ENCODE measurements at regions not wholly inside any gene's neighbourhood (a gene's known extent, or its start where the extent isn't known, plus 50 kb on each side); places are given as distances from the start of the nearest gene placed in this dataset.
"Not testable (repeated sequence)": the region's sequence is repeated elsewhere in the genome, so short reads cannot be mapped to it uniquely, and the experiment has no call there.

DNA sequence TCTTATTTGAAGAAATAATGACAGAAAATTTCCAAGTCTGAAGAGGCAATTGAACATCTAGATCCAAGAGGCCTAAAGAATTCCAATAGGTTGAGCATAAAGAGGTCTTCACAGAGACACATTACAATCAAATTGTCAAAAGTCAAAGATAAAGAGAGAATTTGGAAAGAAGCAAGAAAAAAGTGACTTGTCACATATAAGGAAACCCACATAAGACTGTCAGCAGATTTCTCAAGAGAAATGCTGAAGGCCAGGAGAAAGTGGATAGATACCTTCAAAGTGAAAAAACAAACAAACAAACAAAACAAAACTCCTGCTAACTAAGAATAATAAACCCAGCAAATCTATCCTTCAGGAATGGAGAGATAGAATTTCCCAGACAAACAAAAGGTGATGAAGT, 118.1 kb upstream of the LGR5 start:
- CTCF ChIA-PET: no interaction called here
- peaks cover 19% of the 10 kb centered on the region for H3K9me3 Mint-ChIP-seq
- H3K4me3 Mint-ChIP-seq: no peak overlapping the region
- H3K4me1 Mint-ChIP-seq (ENCODE audit: low read depth): no peaks in the 10 kb centered on the region
- no peaks in the 10 kb centered on the region for H3K36me3 Mint-ChIP-seq (ENCODE audit: low read depth)
- DNase-seq: no peak
- no peak overlapping the region for H3K27ac Mint-ChIP-seq
- intact Hi-C loops (cut with micrococcal nuclease): no loop called here
- H3K27me3 Mint-ChIP-seq (ENCODE audit: low read depth): no peaks in the 10 kb centered on the region

DNA sequence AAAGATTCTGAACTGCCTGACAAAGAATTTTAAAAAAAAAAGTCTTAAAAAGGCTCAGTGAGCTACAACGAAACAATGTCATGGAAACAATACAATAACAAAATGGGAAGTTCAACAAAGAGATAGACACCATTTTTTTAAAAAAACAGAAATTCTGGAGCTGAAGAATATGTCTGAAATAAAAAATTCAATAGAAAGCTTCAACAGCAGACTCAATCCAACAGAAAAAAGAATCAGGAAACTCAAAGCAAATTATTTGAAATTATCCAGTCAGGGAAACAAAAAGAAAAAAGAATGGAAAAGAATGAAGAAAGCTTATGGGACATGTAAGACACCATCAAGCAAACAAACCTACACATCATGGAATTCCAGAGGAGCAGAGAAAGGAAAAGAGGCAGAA, 118.5 kb upstream of the LGR5 start:
- Mint-ChIP-seq H3K27ac (no peak overlapping the region), H3K27me3 (ENCODE audit: low read depth) (no peaks in the 10 kb centered on the region), H3K4me3 (no peak overlapping the region), H3K4me1 (ENCODE audit: low read depth) (no peaks in the 10 kb centered on the region), H3K9me3 (peaks cover 19% of the 10 kb centered on the region), H3K36me3 (ENCODE audit: low read depth) (no peaks in the 10 kb centered on the region)
- CTCF ChIA-PET: no interaction called here
- intact Hi-C loops (cut with micrococcal nuclease): no loop called here
- no peak for DNase-seq

DNA sequence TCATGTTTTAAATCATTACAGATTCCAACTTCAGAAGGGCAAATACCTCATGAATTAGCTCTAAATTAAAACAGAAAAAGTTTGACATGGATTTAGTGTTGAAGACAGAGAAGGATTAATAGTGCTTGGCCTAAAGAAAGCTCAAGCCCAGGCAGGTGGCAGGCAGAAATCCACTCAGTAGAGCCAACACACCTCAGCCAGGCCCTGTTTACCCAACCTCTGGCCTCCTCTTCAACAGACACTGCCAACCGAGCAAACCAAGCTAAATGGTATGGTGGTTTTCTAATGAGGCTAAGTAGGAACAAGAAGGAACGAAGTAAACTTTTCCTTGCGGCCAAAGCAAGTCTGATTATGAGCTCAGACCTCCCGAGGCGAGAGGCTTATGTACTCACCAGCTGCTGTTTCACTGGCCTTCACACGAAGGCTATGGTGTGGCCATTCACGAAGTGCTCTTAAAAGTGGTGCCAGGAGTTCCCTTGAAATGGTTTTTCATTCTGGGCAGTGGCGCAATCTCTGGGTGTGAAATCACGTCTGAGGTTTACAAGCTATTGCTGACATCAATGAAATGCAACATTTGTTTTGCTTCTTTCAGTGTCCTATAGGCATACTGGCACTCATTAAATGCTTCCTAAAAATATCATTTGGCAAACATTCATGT, 124.1 kb upstream of the LGR5 start:
- H3K9me3 Mint-ChIP-seq: peaks cover 5% of the 10 kb centered on the region
- no peaks in the 10 kb centered on the region for H3K4me1 Mint-ChIP-seq (ENCODE audit: low read depth)
- no peaks in the 10 kb centered on the region for H3K27me3 Mint-ChIP-seq (ENCODE audit: low read depth)
- no peaks in the 10 kb centered on the region for H3K36me3 Mint-ChIP-seq (ENCODE audit: low read depth)
- H3K27ac Mint-ChIP-seq: no peak overlapping the region
- CTCF ChIA-PET: interaction anchor here (0.6 kb wide), 1 partner anchor 1382 kb away, joined by 3 read pairs; no protein-coding TSS in a partner anchor
- intact Hi-C loops (cut with micrococcal nuclease): no loop called here
- no peak for DNase-seq
- H3K4me3 Mint-ChIP-seq: no peak overlapping the region

DNA sequence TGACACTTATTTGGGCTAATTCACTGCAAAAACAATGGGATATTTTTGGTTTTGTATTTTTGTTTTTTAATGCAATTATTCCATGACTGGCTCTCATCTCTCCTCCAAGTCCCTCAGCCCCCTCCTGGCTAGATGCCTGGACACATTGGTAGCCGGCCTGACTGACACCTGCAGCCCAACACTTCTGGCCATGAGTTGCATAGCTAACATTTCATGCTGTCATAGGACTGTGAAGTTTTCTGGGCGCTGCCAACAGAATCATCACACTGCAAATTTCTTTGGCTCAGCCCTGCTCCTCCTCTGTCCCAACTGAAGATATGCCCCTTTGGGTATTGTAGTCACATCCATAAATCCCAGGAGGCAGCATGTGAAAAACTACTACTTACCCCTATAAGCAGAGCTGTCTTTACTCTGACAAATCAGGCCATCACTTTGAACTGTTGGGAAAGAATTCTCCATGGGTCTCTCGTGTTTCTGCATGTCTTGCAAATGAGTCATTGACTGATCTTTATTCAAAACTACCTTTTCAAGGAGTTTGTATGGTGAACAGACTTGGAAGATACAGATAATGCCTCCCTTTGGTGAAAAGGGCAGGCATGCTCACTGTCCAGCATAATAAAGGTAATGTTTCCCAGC, 126.7 kb upstream of the LGR5 start:
- no peak for DNase-seq
- Mint-ChIP-seq H3K4me1 (ENCODE audit: low read depth) (no peaks in the 10 kb centered on the region), H3K4me3 (no peak overlapping the region), H3K27me3 (ENCODE audit: low read depth) (no peaks in the 10 kb centered on the region), H3K36me3 (ENCODE audit: low read depth) (no peaks in the 10 kb centered on the region), H3K27ac (no peak overlapping the region), H3K9me3 (no peaks in the 10 kb centered on the region)
- CTCF ChIA-PET: no interaction called here
- intact Hi-C loops (cut with micrococcal nuclease): no loop called here

DNA sequence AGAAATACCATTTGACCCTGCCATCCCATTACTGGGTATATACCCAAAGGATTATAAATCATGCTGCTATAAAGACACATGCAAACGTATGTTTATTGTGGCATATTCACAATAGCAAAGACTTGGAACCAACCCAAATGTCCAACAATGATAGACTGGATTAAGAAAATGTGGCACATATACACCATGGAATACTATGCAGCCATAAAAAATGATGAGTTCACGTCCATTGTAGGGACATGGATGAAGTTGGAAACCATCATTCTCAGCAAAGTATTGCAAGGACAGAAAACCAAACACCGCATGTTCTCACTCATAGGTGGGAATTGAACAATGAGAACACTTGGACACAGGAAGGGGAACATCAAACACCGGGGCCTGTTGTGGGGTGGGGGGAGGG, 128.0 kb upstream of the LGR5 start:
- H3K36me3 Mint-ChIP-seq (ENCODE audit: low read depth); CTCF ChIA-PET; H3K27ac Mint-ChIP-seq; DNase-seq; H3K4me3 Mint-ChIP-seq; H3K9me3 Mint-ChIP-seq; H3K27me3 Mint-ChIP-seq (ENCODE audit: low read depth); H3K4me1 Mint-ChIP-seq (ENCODE audit: low read depth); intact Hi-C loops (cut with micrococcal nuclease): not testable (repeated sequence)

DNA sequence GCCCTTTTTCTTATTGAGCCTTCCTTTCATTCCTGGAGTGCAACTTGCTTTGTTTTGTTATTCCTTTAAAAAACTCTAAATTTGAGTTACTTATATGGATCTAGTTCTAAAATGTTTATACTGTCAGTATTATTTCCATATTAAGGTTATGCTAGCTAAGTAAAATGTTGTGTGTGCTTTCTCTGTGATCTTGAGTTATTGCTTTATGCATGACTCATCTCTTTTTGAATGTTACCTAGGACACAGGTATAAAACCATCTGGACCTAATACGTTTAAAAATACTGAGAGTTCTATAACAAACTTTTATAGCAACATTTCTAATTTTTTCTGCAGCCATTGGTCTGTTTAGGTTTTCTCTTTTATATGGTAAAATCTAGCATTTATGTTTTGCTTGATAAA, 132.8 kb upstream of the LGR5 start:
- Mint-ChIP-seq H3K4me1 (ENCODE audit: low read depth) (no peaks in the 10 kb centered on the region), H3K4me3 (no peak overlapping the region), H3K9me3 (no peaks in the 10 kb centered on the region), H3K36me3 (ENCODE audit: low read depth) (no peaks in the 10 kb centered on the region), H3K27me3 (ENCODE audit: low read depth) (no peaks in the 10 kb centered on the region), H3K27ac (no peak overlapping the region)
- intact Hi-C loops (cut with micrococcal nuclease): no loop called here
- CTCF ChIA-PET: no interaction called here
- DNase-seq: no peak

DNA sequence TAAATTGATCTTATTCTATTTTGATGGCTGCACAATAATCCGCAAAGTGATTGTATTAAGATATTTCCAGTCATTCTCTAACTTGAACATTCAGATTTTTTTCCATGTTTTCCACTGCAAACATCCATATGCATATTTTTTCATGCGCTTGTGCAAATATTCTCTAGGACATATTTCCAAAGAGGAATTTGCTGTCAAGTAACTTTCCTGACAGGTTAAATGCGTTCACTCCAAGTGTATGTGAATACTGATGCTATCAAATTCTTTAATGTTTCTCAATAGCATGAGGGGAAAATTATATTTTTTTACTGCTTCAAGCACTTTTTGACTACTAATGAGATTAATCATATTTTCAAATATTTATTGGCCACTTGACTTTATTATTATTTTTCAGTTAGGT, 135.3 kb upstream of the LGR5 start:
- H3K9me3 Mint-ChIP-seq: no peaks in the 10 kb centered on the region
- H3K36me3 Mint-ChIP-seq (ENCODE audit: low read depth): no peaks in the 10 kb centered on the region
- DNase-seq: no peak
- H3K4me3 Mint-ChIP-seq: no peak overlapping the region
- CTCF ChIA-PET: no interaction called here
- no peaks in the 10 kb centered on the region for H3K27me3 Mint-ChIP-seq (ENCODE audit: low read depth)
- no peaks in the 10 kb centered on the region for H3K4me1 Mint-ChIP-seq (ENCODE audit: low read depth)
- intact Hi-C loops (cut with micrococcal nuclease): no loop called here
- H3K27ac Mint-ChIP-seq: no peak overlapping the region

DNA sequence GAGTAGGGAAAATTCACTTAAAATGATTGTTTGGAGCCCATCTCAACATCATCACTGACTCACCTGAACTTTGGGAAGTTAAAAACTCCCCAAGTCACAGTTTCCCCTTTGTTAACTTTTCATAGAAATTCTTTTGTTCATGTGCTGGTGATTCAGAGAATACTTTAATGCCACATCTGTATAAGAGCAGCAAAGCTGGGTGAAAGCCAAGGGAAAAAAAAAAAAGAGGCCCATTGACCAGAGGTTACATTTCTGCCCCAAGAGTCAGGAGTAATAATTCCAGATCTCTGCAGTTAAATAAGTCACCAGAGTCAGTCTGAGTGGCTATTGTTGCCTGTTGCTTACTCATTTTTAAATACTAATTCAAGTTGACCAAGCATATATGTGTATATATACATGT, 136.4 kb upstream of the LGR5 start:
- no peak for DNase-seq
- intact Hi-C loops (cut with micrococcal nuclease): no loop called here
- H3K36me3 Mint-ChIP-seq (ENCODE audit: low read depth): no peaks in the 10 kb centered on the region
- no peaks in the 10 kb centered on the region for H3K4me1 Mint-ChIP-seq (ENCODE audit: low read depth)
- H3K27ac Mint-ChIP-seq: no peak overlapping the region
- no peaks in the 10 kb centered on the region for H3K27me3 Mint-ChIP-seq (ENCODE audit: low read depth)
- H3K9me3 Mint-ChIP-seq: no peaks in the 10 kb centered on the region
- no peak overlapping the region for H3K4me3 Mint-ChIP-seq
- CTCF ChIA-PET: no interaction called here

DNA sequence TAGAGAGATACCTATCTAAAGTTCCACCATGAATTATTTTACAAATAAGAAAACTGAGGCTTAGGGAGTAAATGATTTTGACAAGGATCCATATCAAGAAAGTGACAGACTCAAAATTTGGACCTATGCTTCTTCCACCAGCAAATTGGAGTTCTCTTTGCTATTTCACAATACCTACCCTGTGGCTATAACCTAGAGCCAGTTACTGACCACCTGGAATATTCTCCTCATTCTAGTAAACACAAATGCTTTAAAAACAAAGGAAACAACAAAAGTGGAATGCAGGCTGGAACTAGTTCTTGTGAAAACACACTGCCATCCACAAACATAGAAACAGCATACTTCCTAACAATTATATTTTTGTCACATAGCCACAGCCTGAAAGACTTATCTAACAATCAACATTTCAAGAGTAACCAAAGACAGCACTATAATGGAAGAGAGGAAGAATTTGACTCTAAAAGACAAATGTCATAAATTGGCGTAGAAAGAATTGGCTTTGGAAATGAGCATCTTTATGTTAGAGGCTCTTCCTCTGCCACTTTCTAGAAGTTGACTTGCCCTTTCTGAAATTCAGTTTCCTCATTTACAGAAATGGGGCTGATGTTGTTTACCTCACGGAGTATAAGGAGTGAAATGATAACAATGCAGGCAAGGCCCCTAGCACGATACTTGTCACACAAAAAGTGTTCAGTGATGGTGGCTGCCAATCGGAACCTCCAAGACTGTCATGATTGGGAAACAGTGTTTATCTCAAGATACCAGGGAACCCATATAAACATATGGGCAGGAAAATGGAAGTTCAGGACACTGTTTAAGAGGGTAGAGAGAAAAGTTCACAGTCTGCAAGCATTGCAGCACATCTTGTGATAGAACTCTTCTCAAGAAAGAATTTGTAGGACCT, 138.6 kb upstream of the LGR5 start:
- no peaks in the 10 kb centered on the region for H3K36me3 Mint-ChIP-seq (ENCODE audit: low read depth)
- intact Hi-C loops (cut with micrococcal nuclease): no loop called here
- no peaks in the 10 kb centered on the region for H3K9me3 Mint-ChIP-seq
- no peak for DNase-seq
- H3K4me1 Mint-ChIP-seq (ENCODE audit: low read depth): no peaks in the 10 kb centered on the region
- H3K27ac Mint-ChIP-seq: no peak overlapping the region
- CTCF ChIA-PET: no interaction called here
- H3K4me3 Mint-ChIP-seq: no peak overlapping the region
- no peaks in the 10 kb centered on the region for H3K27me3 Mint-ChIP-seq (ENCODE audit: low read depth)

DNA sequence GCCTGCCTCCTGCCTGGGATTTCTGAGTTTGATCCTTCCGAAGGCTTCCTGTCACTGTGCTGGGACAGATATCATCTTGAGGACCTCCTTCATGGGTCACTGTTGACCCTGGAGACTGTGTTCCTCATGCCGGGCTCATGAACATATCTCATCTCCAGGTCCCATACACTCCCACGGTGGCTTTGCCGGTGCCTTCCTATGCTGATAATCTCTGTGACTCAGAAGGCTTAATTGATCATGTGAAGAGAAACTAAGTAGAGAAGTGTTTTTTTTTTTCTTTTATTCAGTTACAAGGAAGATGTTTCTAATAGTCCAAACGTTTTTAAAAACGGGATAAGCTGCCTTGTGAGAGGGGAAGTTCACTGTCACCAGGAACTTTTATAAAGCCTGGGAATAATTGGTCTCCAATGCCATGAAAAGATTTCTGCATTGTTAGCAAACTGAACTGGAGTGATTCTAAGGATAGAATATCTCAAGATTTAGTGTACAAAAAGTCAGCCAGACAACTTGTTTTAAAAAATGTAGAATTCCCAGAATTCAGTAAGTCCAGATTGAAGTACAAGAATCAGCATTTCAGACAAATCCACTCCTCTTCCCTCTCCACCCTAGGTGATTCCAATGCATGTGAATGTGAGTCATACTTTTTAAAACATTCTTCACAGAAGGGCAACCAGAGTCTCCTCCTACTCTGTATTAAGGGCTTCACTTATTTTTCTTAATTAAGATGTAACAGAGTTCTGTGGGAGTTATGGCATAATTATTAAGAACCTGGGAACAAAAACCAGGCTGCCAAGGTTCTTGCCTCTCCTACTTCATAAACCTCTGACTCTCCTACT, 139.8 kb upstream of the LGR5 start:
- Mint-ChIP-seq H3K27ac (no peak overlapping the region), H3K4me1 (ENCODE audit: low read depth) (no peaks in the 10 kb centered on the region), H3K27me3 (ENCODE audit: low read depth) (no peaks in the 10 kb centered on the region), H3K36me3 (ENCODE audit: low read depth) (no peaks in the 10 kb centered on the region), H3K9me3 (no peaks in the 10 kb centered on the region), H3K4me3 (no peak overlapping the region)
- no peak for DNase-seq
- intact Hi-C loops (cut with micrococcal nuclease): no loop called here
- CTCF ChIA-PET: no interaction called here

DNA sequence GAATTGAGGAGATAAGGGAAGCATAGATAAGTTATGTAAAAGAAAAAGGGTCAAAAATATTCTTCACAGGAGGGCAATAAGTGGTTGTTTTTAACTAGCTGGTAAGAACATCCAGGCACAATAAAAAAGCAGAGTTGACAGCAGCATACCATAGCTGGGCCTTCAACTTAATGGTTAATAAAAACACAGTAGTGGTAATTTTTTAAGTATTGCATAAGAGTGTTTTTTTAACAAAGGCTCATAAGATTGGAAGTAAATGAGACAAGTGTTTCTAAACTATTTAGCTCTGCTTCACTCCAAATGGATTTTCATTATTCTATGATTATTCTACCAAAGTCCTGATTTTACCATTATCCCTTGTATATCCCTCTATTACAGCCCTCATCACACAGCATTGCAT, 140.1 kb upstream of the TSPAN8 start:
- Mint-ChIP-seq H3K27me3 (ENCODE audit: low read depth) (no peaks in the 10 kb centered on the region), H3K4me3 (no peak overlapping the region), H3K36me3 (ENCODE audit: low read depth) (no peaks in the 10 kb centered on the region), H3K9me3 (no peaks in the 10 kb centered on the region), H3K27ac (no peak overlapping the region), H3K4me1 (ENCODE audit: low read depth) (no peaks in the 10 kb centered on the region)
- intact Hi-C loops (cut with micrococcal nuclease): no loop called here
- CTCF ChIA-PET: no interaction called here
- no peak for DNase-seq

DNA sequence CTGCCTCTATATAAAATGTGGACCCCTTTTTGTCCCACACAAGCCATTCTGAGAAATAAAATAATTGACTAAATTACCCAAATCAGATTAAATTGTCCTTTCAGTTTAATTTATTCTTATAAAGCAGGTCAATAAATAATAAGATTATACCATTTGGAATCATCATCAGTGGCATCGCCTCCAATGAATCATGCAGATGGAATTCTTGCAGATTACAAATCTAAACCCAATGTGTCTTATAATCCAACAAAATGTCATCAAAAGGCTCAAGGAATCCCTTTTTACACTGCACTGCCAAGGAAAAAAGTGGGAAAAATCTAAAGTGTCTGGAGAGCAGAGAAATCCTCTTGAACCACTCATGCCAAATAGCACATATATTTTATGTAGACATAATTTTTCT, 138.2 kb upstream of the TSPAN8 start:
- Mint-ChIP-seq H3K4me3 (no peak overlapping the region), H3K4me1 (ENCODE audit: low read depth) (no peaks in the 10 kb centered on the region), H3K27ac (no peak overlapping the region), H3K9me3 (peaks cover 9% of the 10 kb centered on the region), H3K27me3 (ENCODE audit: low read depth) (no peaks in the 10 kb centered on the region), H3K36me3 (ENCODE audit: low read depth) (peaks cover 2% of the 10 kb centered on the region)
- no peak for DNase-seq
- CTCF ChIA-PET: no interaction called here
- intact Hi-C loops (cut with micrococcal nuclease): no loop called here
